Right cardiac atrium (tissue), 5 donors: ENCODE measurements at regions not wholly inside any gene's neighbourhood (a gene's known extent, or its start where the extent isn't known, plus 50 kb on each side); places are given as distances from the start of the nearest gene placed in this dataset.

Experiments used
- ATAC-seq, 2 donors: fragments of 200-7000 bp; cut with Tn5 transposase; one replicate each; pipeline versions ENCODE4 v1.8.0 to v1.9.1; 2020; ENCODE audit warnings: moderate library complexity in 2 of 2, mild to moderate bottlenecking in 1 of 2
- DNase-seq, 3 donors: peaks; one replicate each; pipeline ENCODE4 v3.0.0-alpha.2; 2020
- H3K27ac ChIP-seq: one replicate; pipeline ENCODE4 v1.5.1; 2013; ENCODE audit warnings: mild to moderate bottlenecking, low read length, control low read depth, moderate library complexity
- H3K27me3 ChIP-seq: one replicate; pipeline ENCODE4 v1.6.1; 2013; ENCODE audit not compliant: control insufficient read depth, insufficient read depth
- H3K4me1 ChIP-seq: one replicate; pipeline ENCODE4 v1.6.1; 2013; ENCODE audit warnings: low read length; ENCODE audit not compliant: control insufficient read depth, insufficient read depth
- H3K4me3 ChIP-seq: one replicate; pipeline ENCODE4 v1.5.1; 2013; ENCODE audit warnings: low read length, control low read depth
- H3K9me3 ChIP-seq: one replicate; pipeline ENCODE4 v1.6.1; 2013; ENCODE audit warnings: low read length; ENCODE audit not compliant: control insufficient read depth
- WGBS: extraction: QIAGEN DNeasy Blood & Tissue Kit; methylation state at CpG from one replicate; pipeline ENCODE4 v1.1.7; 2013; 5-methylcytosine and 5-hydroxymethylcytosine counted together
- intact Hi-C, 4 donors: fragments of 100-400 bp; cut with DNase I; formaldehyde crosslinking; loops; one replicate each; pipeline versions ENCODE4 v1.11.0 to v1.14.0; 2022 to 2023
- donor health status: healthy with polysubstance abuse.
- donor health status: DM: no; HTN: yes; CAD: no.
- donor health status: DM: no; HTN: no; CAD: no.
- donor health status: DM: no; HTN: yes; CAD: no; lungs with severe emphysema.
- donor health status: DM: yes; HTN: yes; CAD: no.

- no peaks in the 10 kb centered on the region for H3K9me3 ChIP-seq
- H3K4me1 ChIP-seq, result no peaks in the 10 kb centered on the region
- WGBS, result 77% methylated on average over 2 of the region's 2 CpGs
- H3K27ac ChIP-seq, result no peak overlapping the region
- H3K27me3 ChIP-seq, result no peaks in the 10 kb centered on the region
- H3K4me3 ChIP-seq, result no peak overlapping the region
- no peak for ATAC-seq
- intact Hi-C loops, result no loop called here
- DNase-seq, result no peak
These were observed 305.9 kb downstream of the BRINP2 start for GRCh38 chr1:177476676-177477075.

- Histone ChIP-seq H3K27me3 (no peaks in the 10 kb centered on the region), H3K4me3 (no peak overlapping the region), H3K27ac (no peak overlapping the region), H3K9me3 (no peaks in the 10 kb centered on the region), H3K4me1 (no peaks in the 10 kb centered on the region)
- DNase-seq (no peak), ATAC-seq (no peak)
- 94% methylated on average over 1 of the region's 1 CpG for WGBS
- intact Hi-C loops, result no loop called here
These were observed 301.8 kb downstream of the BRINP2 start for GRCh38 chr1:177472567-177472966.

- intact Hi-C loops, result no loop called here
- ATAC-seq, result no peak
These were observed 300.5 kb downstream of the BRINP2 start for GRCh38 chr1:177471244-177471643.

GRCh38 chr1:177469519-177469918 is 298.8 kb downstream of the BRINP2 start:
- DNase-seq, result no peak
- H3K9me3 ChIP-seq, result no peaks in the 10 kb centered on the region
- no peak overlapping the region for H3K27ac ChIP-seq
- H3K4me3 ChIP-seq, result no peak overlapping the region
- WGBS, result 89% methylated on average over 3 of the region's 3 CpGs
- intact Hi-C loops, result no loop called here
- no peaks in the 10 kb centered on the region for H3K4me1 ChIP-seq
- no peak for ATAC-seq
- no peaks in the 10 kb centered on the region for H3K27me3 ChIP-seq

More at GRCh38 chr1:177471244-177471643, 300.5 kb downstream of the BRINP2 start:
- no peak for DNase-seq
- H3K4me3 ChIP-seq, result no peak overlapping the region
- WGBS, result 23% methylated on average over 1 of the region's 1 CpG
- no peak overlapping the region for H3K27ac ChIP-seq
- no peaks in the 10 kb centered on the region for H3K27me3 ChIP-seq
- no peaks in the 10 kb centered on the region for H3K4me1 ChIP-seq
- no peaks in the 10 kb centered on the region for H3K9me3 ChIP-seq

- Histone ChIP-seq H3K4me1 (no peaks in the 10 kb centered on the region), H3K27me3 (no peaks in the 10 kb centered on the region), H3K9me3 (no peaks in the 10 kb centered on the region), H3K4me3 (no peak overlapping the region), H3K27ac (no peak overlapping the region)
- no peak for ATAC-seq
- no peak for DNase-seq
- WGBS, result 81% methylated on average over 2 of the region's 2 CpGs
- intact Hi-C loops, result no loop called here
These were observed 295.5 kb downstream of the BRINP2 start for GRCh38 chr1:177466286-177466685.

GRCh38 chr1:177464686-177465085 is 293.9 kb downstream of the BRINP2 start:
- DNase-seq (no peak), ATAC-seq (no peak)
- intact Hi-C loops, result no loop called here
- Histone ChIP-seq H3K4me1 (no peaks in the 10 kb centered on the region), H3K9me3 (no peaks in the 10 kb centered on the region), H3K4me3 (no peak overlapping the region), H3K27ac (no peak overlapping the region), H3K27me3 (no peaks in the 10 kb centered on the region)
- 54% methylated on average over 2 of the region's 2 CpGs for WGBS

GRCh38 chr1:177451191-177451590 is 280.4 kb downstream of the BRINP2 start:
- Histone ChIP-seq H3K9me3 (peaks cover 2% of the 10 kb centered on the region), H3K27me3 (no peaks in the 10 kb centered on the region), H3K27ac (no peak overlapping the region), H3K4me3 (no peak overlapping the region), H3K4me1 (no peaks in the 10 kb centered on the region)
- 76% methylated on average over 2 of the region's 2 CpGs for WGBS
- ATAC-seq (no peak), DNase-seq (no peak)
- intact Hi-C loops, result no loop called here

GRCh38 chr1:177448652-177449357 is 278.0 kb downstream of the BRINP2 start:
- 49% methylated on average over 5 of the region's 5 CpGs for WGBS
- Histone ChIP-seq H3K4me3 (no peak overlapping the region), H3K27ac (no peak overlapping the region), H3K4me1 (no peaks in the 10 kb centered on the region), H3K9me3 (peaks cover 2% of the 10 kb centered on the region), H3K27me3 (no peaks in the 10 kb centered on the region)
- intact Hi-C loops, result no loop called here
- ATAC-seq (no peak), DNase-seq (no peak)

GRCh38 chr1:177448036-177448615 is 277.4 kb downstream of the BRINP2 start:
- intact Hi-C loops, result no loop called here
- peaks cover 2% of the 10 kb centered on the region for H3K9me3 ChIP-seq
- no peaks in the 10 kb centered on the region for H3K27me3 ChIP-seq
- WGBS, result 73% methylated on average over 2 of the region's 2 CpGs
- H3K27ac ChIP-seq, result no peak overlapping the region
- H3K4me1 ChIP-seq, result no peaks in the 10 kb centered on the region
- DNase-seq (no peak), ATAC-seq (no peak)
- H3K4me3 ChIP-seq, result no peak overlapping the region

- Histone ChIP-seq H3K27me3 (no peaks in the 10 kb centered on the region), H3K27ac (no peak overlapping the region), H3K4me3 (no peak overlapping the region), H3K9me3 (no peaks in the 10 kb centered on the region), H3K4me1 (no peaks in the 10 kb centered on the region)
- intact Hi-C loops, result no loop called here
- ATAC-seq, result no peak
- WGBS, result 85% methylated on average over 3 of the region's 3 CpGs
- DNase-seq, result no peak
These were observed 274.4 kb downstream of the BRINP2 start for GRCh38 chr1:177444997-177445746.

GRCh38 chr1:177443003-177443402 is 272.2 kb downstream of the BRINP2 start:
- ATAC-seq (no peak), DNase-seq (no peak)
- Histone ChIP-seq H3K9me3 (no peaks in the 10 kb centered on the region), H3K4me1 (no peaks in the 10 kb centered on the region), H3K4me3 (no peak overlapping the region), H3K27me3 (no peaks in the 10 kb centered on the region), H3K27ac (no peak overlapping the region)
- intact Hi-C loops, result no loop called here
- WGBS, result 78% methylated on average over 3 of the region's 3 CpGs
